ENCODE measurements at regions not wholly inside any gene's neighbourhood (a gene's known extent, or its start where the extent isn't known, plus 50 kb on each side); places are given as distances from the start of the nearest gene placed in this dataset.
"Not testable (repeated sequence)": the region's sequence is repeated elsewhere in the genome, so short reads cannot be mapped to it uniquely, and the experiment has no call there.

DNA sequence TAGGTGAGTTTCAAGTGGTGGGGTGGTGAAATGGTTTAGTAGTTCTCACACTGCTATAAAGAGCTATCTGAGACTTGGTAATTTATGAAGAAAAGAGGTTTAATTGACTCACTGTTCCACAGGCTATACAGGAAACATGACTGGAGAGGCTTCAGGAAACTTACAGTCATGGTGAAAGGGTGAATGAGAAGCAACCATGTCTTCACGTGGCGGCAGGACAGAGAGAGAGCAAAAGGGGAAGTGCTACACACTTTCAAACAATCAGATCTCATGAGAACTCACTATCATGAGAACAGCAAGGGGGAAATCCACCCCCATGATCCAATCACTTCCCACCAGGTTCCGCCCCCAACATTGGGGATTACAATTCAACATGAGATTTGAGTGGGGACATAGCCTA, 67.3 kb upstream of the KCNA1 start:
- TF ChIP-seq, protein P1, sequence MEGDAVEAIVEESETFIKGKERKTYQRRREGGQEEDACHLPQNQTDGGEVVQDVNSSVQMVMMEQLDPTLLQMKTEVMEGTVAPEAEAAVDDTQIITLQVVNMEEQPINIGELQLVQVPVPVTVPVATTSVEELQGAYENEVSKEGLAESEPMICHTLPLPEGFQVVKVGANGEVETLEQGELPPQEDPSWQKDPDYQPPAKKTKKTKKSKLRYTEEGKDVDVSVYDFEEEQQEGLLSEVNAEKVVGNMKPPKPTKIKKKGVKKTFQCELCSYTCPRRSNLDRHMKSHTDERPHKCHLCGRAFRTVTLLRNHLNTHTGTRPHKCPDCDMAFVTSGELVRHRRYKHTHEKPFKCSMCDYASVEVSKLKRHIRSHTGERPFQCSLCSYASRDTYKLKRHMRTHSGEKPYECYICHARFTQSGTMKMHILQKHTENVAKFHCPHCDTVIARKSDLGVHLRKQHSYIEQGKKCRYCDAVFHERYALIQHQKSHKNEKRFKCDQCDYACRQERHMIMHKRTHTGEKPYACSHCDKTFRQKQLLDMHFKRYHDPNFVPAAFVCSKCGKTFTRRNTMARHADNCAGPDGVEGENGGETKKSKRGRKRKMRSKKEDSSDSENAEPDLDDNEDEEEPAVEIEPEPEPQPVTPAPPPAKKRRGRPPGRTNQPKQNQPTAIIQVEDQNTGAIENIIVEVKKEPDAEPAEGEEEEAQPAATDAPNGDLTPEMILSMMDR (IDR thresholded peaks at IDR 0.05; ENCODE audit: insufficient read depth, low read depth, low read length) = not testable (repeated sequence)
- TF ChIP-seq EZH2 (IDR thresholded peaks at IDR 0.05; ENCODE audit: insufficient read depth, low read length) = not testable (repeated sequence)

Data from astrocyte (in vitro differentiated cells and primary cell).